ENCODE measurements at regions not wholly inside any gene's neighbourhood (a gene's known extent, or its start where the extent isn't known, plus 50 kb on each side); places are given as distances from the start of the nearest gene placed in this dataset.
"Not testable (repeated sequence)": the region's sequence is repeated elsewhere in the genome, so short reads cannot be mapped to it uniquely, and the experiment has no call there.

GRCh38 chr2:12618576-12618975 is 98.2 kb upstream of the TRIB2 start:
- TF ChIP-seq CTCF (IDR thresholded peaks at IDR 0.05; ENCODE audit: low read depth, low read length) = no peak
- no peak for DNase-seq (ENCODE audit: extremely low read depth, low read depth)

GRCh38 chr2:12619975-12620374 is 96.8 kb upstream of the TRIB2 start:
- peak; percentile 66 for DNase-seq (ENCODE audit: extremely low read depth, low read depth)
- TF ChIP-seq CTCF (IDR thresholded peaks at IDR 0.05; ENCODE audit: low read depth, low read length) = no peak

GRCh38 chr2:12620759-12621158 is 96.0 kb upstream of the TRIB2 start:
- no peak for TF ChIP-seq CTCF (IDR thresholded peaks at IDR 0.05; ENCODE audit: low read depth, low read length)

DNA sequence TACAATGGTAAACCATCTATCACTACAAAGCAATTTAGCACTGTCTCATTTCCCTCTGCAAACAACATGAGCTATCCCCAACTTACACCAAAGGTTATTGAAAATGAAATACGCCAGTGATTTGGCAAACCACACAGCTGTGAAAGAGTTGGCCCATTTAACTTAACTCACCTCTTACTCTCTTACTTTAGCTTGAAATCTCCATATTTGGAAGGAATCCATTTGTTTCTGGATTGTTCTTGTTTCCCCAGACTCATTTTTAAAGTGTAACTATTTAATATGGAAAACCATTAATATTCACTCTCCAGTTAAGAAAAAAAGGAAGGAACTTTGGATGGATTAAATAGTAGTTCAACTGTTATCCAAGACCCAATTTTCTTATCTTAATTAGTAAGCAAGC is 93.7 kb upstream of the TRIB2 start:
- TF ChIP-seq CTCF (IDR thresholded peaks at IDR 0.05; ENCODE audit: low read depth, low read length) = no peak
- DNase-seq (ENCODE audit: extremely low read depth, low read depth) = no peak

More at GRCh38 chr2:12620759-12621158, 96.0 kb upstream of the TRIB2 start:
- DNase-seq (ENCODE audit: extremely low read depth, low read depth) = no peak

GRCh38 chr2:12624384-12624783 is 92.4 kb upstream of the TRIB2 start:
- DNase-seq (ENCODE audit: extremely low read depth, low read depth) = no peak
- TF ChIP-seq CTCF (IDR thresholded peaks at IDR 0.05; ENCODE audit: low read depth, low read length) = no peak

DNA sequence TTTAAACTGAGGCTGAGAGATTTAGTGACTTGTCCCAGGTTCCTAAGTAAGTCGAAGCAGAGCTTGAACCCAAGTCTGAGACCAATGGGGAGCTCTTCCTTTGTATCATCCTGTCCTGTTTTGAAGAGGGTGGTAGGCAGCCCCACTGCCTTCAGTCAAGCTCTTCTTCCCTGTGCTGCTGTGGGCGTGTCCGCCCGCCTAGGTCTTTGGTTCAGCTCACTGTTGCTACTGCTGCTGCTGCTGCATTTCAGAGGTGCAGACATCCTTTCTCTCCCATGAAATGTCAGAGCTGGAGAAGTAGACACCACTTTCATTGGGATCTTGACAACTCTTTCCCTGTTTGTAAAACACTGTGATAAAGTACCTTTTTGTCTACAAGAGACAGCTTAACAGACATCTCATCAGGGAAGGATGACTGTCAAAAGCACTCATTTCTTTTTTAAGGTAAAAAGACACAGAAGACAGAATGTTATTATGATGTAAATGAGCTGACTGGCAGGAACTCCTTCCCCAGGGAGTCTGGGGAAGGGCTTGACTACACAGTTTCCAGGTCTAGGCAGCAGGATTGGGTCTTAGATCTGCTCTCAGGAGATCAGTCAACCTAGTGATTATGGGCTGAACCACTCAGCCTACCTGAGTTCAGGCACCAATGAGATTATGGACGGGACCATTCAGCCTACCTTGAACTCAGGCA is 91.7 kb upstream of the TRIB2 start:
- no peak for TF ChIP-seq CTCF (IDR thresholded peaks at IDR 0.05; ENCODE audit: low read depth, low read length)
- no peak for DNase-seq (ENCODE audit: extremely low read depth, low read depth)

- DNase-seq (ENCODE audit: extremely low read depth, low read depth) = not testable (repeated sequence)
Observed at GRCh38 chr2:12628541-12628940, 88.2 kb upstream of the TRIB2 start.

Data from AG09319 (cell line).